Skeletal muscle satellite cell (primary cell): ENCODE measurements at regions not wholly inside any gene's neighbourhood (a gene's known extent, or its start where the extent isn't known, plus 50 kb on each side); places are given as distances from the start of the nearest gene placed in this dataset.

Experiments used
- H3K27me3 ChIP-seq: 2 replicates; pipeline ENCODE4 v1.7.0; 2013; ENCODE audit warnings: low read length; ENCODE audit not compliant: control insufficient read depth, insufficient read depth
- H3K36me3 ChIP-seq: 2 replicates; pipeline ENCODE4 v1.7.0; 2013; ENCODE audit warnings: mild to moderate bottlenecking, control low read depth, low read length; ENCODE audit not compliant: insufficient read depth
- H3K4me1 ChIP-seq: 2 replicates; pipeline ENCODE4 v1.7.0; 2013; ENCODE audit warnings: low read length; ENCODE audit not compliant: control insufficient read depth, insufficient read depth
- H3K4me2 ChIP-seq: 2 replicates; pipeline ENCODE4 v1.7.0; 2013; ENCODE audit warnings: mild to moderate bottlenecking, low read length
- H3K4me3 ChIP-seq: 2 replicates; pipeline ENCODE4 v1.7.0; 2013; ENCODE audit warnings: low read length
- H3K9ac ChIP-seq: 2 replicates; pipeline ENCODE4 v1.7.0; 2013; ENCODE audit warnings: mild to moderate bottlenecking, low read depth, low read length, moderate library complexity
- H3K9me3 ChIP-seq: replicated peaks from 2 replicates; pipeline ENCODE4 v1.7.0; 2013; ENCODE audit warnings: mild to moderate bottlenecking, control low read depth, low read length

- Histone ChIP-seq H3K27me3 (peaks cover 14% of the 10 kb centered on the region), H3K9me3 (no peaks in the 10 kb centered on the region), H3K4me3 (no peak overlapping the region), H3K4me1 (no peaks in the 10 kb centered on the region), H3K4me2 (no peak overlapping the region), H3K36me3 (no peaks in the 10 kb centered on the region), H3K9ac (no peak overlapping the region)
Observed at GRCh38 chr18:60123031-60123430, 223.2 kb downstream of the PMAIP1 start.

- no peak overlapping the region for H3K4me3 ChIP-seq
- H3K4me2 ChIP-seq, result no peak overlapping the region
- H3K36me3 ChIP-seq, result no peaks in the 10 kb centered on the region
- peaks cover 14% of the 10 kb centered on the region for H3K27me3 ChIP-seq
- no peaks in the 10 kb centered on the region for H3K9me3 ChIP-seq
- H3K9ac ChIP-seq, result no peak overlapping the region
- no peaks in the 10 kb centered on the region for H3K4me1 ChIP-seq
Observed at GRCh38 chr18:60122339-60122738, 222.5 kb downstream of the PMAIP1 start.

- Histone ChIP-seq H3K36me3 (no peaks in the 10 kb centered on the region), H3K4me1 (no peaks in the 10 kb centered on the region), H3K9ac (no peak overlapping the region), H3K4me2 (no peak overlapping the region), H3K4me3 (no peak overlapping the region), H3K27me3 (peaks cover 8% of the 10 kb centered on the region), H3K9me3 (no peaks in the 10 kb centered on the region)
Observed at GRCh38 chr18:60120231-60120750, 220.5 kb downstream of the PMAIP1 start.

- no peaks in the 10 kb centered on the region for H3K4me1 ChIP-seq
- peaks cover 4% of the 10 kb centered on the region for H3K27me3 ChIP-seq
- no peak overlapping the region for H3K4me2 ChIP-seq
- H3K36me3 ChIP-seq, result no peaks in the 10 kb centered on the region
- no peaks in the 10 kb centered on the region for H3K9me3 ChIP-seq
- H3K4me3 ChIP-seq, result no peak overlapping the region
- H3K9ac ChIP-seq, result no peak overlapping the region
Observed at GRCh38 chr18:60117321-60117720, 217.5 kb downstream of the PMAIP1 start.

- Histone ChIP-seq H3K4me2 (no peak overlapping the region), H3K4me1 (no peaks in the 10 kb centered on the region), H3K9ac (no peak overlapping the region), H3K36me3 (no peaks in the 10 kb centered on the region), H3K27me3 (peaks cover 6% of the 10 kb centered on the region), H3K4me3 (no peak overlapping the region), H3K9me3 (no peaks in the 10 kb centered on the region)
Observed at GRCh38 chr18:60113396-60113795, 213.6 kb downstream of the PMAIP1 start.

GRCh38 chr18:60112369-60112768, 212.6 kb downstream of the PMAIP1 start:
- H3K4me1 ChIP-seq, result no peaks in the 10 kb centered on the region
- H3K4me3 ChIP-seq, result no peak overlapping the region
- no peaks in the 10 kb centered on the region for H3K9me3 ChIP-seq
- no peak overlapping the region for H3K4me2 ChIP-seq
- no peak overlapping the region for H3K9ac ChIP-seq
- peaks cover 11% of the 10 kb centered on the region for H3K27me3 ChIP-seq
- H3K36me3 ChIP-seq, result no peaks in the 10 kb centered on the region

- Histone ChIP-seq H3K4me3 (no peak overlapping the region), H3K4me2 (no peak overlapping the region), H3K27me3 (peaks cover 14% of the 10 kb centered on the region), H3K9me3 (no peaks in the 10 kb centered on the region), H3K9ac (no peak overlapping the region), H3K36me3 (no peaks in the 10 kb centered on the region), H3K4me1 (no peaks in the 10 kb centered on the region)
Observed at GRCh38 chr18:60111525-60111924, 211.7 kb downstream of the PMAIP1 start.

- H3K4me1 ChIP-seq, result no peaks in the 10 kb centered on the region
- H3K36me3 ChIP-seq, result no peaks in the 10 kb centered on the region
- H3K4me3 ChIP-seq, result no peak overlapping the region
- no peak overlapping the region for H3K9ac ChIP-seq
- peaks cover 12% of the 10 kb centered on the region for H3K27me3 ChIP-seq
- H3K4me2 ChIP-seq, result no peak overlapping the region
- no peaks in the 10 kb centered on the region for H3K9me3 ChIP-seq
Observed at GRCh38 chr18:60110836-60111235, 211.0 kb downstream of the PMAIP1 start.

- H3K36me3 ChIP-seq, result no peaks in the 10 kb centered on the region
- H3K9ac ChIP-seq, result no peak overlapping the region
- peaks cover 25% of the 10 kb centered on the region for H3K27me3 ChIP-seq
- no peak overlapping the region for H3K4me3 ChIP-seq
- no peaks in the 10 kb centered on the region for H3K9me3 ChIP-seq
- no peak overlapping the region for H3K4me2 ChIP-seq
- H3K4me1 ChIP-seq, result no peaks in the 10 kb centered on the region
Observed at GRCh38 chr18:60100778-60101177, 201.0 kb downstream of the PMAIP1 start.

GRCh38 chr18:60099709-60100108, 199.9 kb downstream of the PMAIP1 start:
- Histone ChIP-seq H3K27me3 (peaks cover 25% of the 10 kb centered on the region), H3K36me3 (no peaks in the 10 kb centered on the region), H3K4me1 (no peaks in the 10 kb centered on the region), H3K9ac (no peak overlapping the region), H3K4me2 (no peak overlapping the region), H3K9me3 (no peaks in the 10 kb centered on the region), H3K4me3 (no peak overlapping the region)

GRCh38 chr18:60096428-60096827, 196.6 kb downstream of the PMAIP1 start:
- H3K9me3 ChIP-seq, result no peaks in the 10 kb centered on the region
- no peak overlapping the region for H3K4me2 ChIP-seq
- H3K27me3 ChIP-seq, result peaks cover 35% of the 10 kb centered on the region
- H3K4me1 ChIP-seq, result no peaks in the 10 kb centered on the region
- H3K4me3 ChIP-seq, result no peak overlapping the region
- H3K9ac ChIP-seq, result no peak overlapping the region
- no peaks in the 10 kb centered on the region for H3K36me3 ChIP-seq

- H3K4me3 ChIP-seq, result no peak overlapping the region
- H3K27me3 ChIP-seq, result peaks cover 27% of the 10 kb centered on the region
- H3K36me3 ChIP-seq, result no peaks in the 10 kb centered on the region
Observed at GRCh38 chr18:60092073-60092472, 192.3 kb downstream of the PMAIP1 start.

More at GRCh38 chr18:60092073-60092472, 192.3 kb downstream of the PMAIP1 start:
- Histone ChIP-seq H3K9me3 (no peaks in the 10 kb centered on the region), H3K9ac (no peak overlapping the region), H3K4me2 (no peak overlapping the region), H3K4me1 (no peaks in the 10 kb centered on the region)
